PFSK-1 (cell line): ENCODE measurements at regions not wholly inside any gene's neighbourhood (a gene's known extent, or its start where the extent isn't known, plus 50 kb on each side); places are given as distances from the start of the nearest gene placed in this dataset.

Experiments
- FOXP2 ChIP-seq: optimal IDR thresholded peaks from 2 replicates; pipeline ENCODE3; 2011; ENCODE audit warnings: borderline replicate concordance, control low read depth, inconsistent platforms; ENCODE audit not compliant: insufficient read depth; ENCODE audit errors: extremely low read length, extremely low read depth
- POLR2AphosphoS5 ChIP-seq: IDR thresholded peaks from 2 replicates; pipeline ENCODE4 v1.6.1; 2012; ENCODE audit warnings: low read depth, mild to moderate bottlenecking, control low read depth, low read length, moderate library complexity
- SIN3A ChIP-seq: IDR thresholded peaks from 2 replicates; pipeline ENCODE4 v1.6.1; 2012; ENCODE audit warnings: mild to moderate bottlenecking, low read length, moderate library complexity, borderline replicate concordance; ENCODE audit not compliant: insufficient read depth
- TAF1 ChIP-seq: IDR thresholded peaks from 2 replicates; pipeline ENCODE4 v1.6.1; 2012; ENCODE audit warnings: low read length, control low read depth, borderline replicate concordance; ENCODE audit not compliant: insufficient read depth
- TF ChIP-seq, protein P1 (sequence below), 2 experiments: IDR thresholded peaks; 2 replicates each; pipeline versions ENCODE4 v1.6.1 to v1.8.0; 2011 to 2012; ENCODE audit warnings: low read depth in 2 of 2, low read length in 2 of 2, control low read depth in 1 of 2, inconsistent platforms in 1 of 2, mild to moderate bottlenecking in 1 of 2, moderate library complexity in 1 of 2; ENCODE audit not compliant: insufficient read depth in 1 of 2

DNA sequence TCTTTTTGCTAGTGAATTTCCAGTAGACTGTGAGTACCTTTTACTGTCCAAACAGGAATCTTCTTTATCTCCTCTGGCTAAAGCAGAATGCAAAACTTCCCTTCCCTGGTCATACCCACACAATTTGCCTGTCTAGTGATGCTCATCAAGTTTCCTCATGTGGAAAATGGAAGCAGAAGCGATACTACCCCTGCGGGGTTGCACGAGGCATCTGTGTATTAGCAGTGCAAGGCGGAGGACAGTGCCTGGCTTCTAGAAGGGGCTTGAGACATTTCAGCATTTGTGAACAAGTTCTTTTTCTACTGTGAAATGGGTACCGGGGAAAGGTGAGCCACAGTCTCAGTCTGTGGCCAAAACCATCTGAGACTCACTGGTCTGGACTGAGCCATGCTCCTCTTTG, 340.9 kb downstream of the AACS start:
- TF ChIP-seq SIN3A = no peak
- TF ChIP-seq TAF1 = no peak
- TF ChIP-seq POLR2AphosphoS5 = no peak
- TF ChIP-seq, protein P1, sequence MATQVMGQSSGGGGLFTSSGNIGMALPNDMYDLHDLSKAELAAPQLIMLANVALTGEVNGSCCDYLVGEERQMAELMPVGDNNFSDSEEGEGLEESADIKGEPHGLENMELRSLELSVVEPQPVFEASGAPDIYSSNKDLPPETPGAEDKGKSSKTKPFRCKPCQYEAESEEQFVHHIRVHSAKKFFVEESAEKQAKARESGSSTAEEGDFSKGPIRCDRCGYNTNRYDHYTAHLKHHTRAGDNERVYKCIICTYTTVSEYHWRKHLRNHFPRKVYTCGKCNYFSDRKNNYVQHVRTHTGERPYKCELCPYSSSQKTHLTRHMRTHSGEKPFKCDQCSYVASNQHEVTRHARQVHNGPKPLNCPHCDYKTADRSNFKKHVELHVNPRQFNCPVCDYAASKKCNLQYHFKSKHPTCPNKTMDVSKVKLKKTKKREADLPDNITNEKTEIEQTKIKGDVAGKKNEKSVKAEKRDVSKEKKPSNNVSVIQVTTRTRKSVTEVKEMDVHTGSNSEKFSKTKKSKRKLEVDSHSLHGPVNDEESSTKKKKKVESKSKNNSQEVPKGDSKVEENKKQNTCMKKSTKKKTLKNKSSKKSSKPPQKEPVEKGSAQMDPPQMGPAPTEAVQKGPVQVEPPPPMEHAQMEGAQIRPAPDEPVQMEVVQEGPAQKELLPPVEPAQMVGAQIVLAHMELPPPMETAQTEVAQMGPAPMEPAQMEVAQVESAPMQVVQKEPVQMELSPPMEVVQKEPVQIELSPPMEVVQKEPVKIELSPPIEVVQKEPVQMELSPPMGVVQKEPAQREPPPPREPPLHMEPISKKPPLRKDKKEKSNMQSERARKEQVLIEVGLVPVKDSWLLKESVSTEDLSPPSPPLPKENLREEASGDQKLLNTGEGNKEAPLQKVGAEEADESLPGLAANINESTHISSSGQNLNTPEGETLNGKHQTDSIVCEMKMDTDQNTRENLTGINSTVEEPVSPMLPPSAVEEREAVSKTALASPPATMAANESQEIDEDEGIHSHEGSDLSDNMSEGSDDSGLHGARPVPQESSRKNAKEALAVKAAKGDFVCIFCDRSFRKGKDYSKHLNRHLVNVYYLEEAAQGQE (IDR thresholded peaks at IDR 0.05; ENCODE audit: insufficient read depth in 1 of 2, low read depth in 2 of 2, low read length in 2 of 2) = no peak
- TF ChIP-seq FOXP2 = no peak

DNA sequence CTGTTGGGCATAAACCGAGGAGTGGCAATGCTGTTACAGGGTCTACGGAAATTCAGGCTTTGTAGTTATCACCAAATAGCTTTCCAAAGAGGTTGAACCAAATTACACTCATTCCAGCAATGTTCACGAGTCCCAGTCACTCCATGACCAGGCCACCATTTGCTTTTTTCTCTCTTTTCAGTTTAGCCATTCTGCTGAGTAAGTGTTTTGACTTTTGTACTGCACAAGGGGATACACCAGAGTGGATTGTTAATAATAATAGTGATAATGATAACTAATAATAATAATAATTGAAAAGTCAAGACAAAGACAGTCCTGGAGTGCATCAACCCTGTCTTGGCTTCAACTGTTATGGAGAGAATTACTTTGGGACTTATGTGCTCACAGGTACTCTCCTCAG, 343.5 kb downstream of the AACS start:
- TF ChIP-seq SIN3A = no peak
- no peak for TF ChIP-seq FOXP2
- TF ChIP-seq, protein P1 (IDR thresholded peaks at IDR 0.05; ENCODE audit: insufficient read depth in 1 of 2, low read depth in 2 of 2, low read length in 2 of 2) = no peak
- TF ChIP-seq POLR2AphosphoS5 = no peak
- no peak for TF ChIP-seq TAF1

DNA sequence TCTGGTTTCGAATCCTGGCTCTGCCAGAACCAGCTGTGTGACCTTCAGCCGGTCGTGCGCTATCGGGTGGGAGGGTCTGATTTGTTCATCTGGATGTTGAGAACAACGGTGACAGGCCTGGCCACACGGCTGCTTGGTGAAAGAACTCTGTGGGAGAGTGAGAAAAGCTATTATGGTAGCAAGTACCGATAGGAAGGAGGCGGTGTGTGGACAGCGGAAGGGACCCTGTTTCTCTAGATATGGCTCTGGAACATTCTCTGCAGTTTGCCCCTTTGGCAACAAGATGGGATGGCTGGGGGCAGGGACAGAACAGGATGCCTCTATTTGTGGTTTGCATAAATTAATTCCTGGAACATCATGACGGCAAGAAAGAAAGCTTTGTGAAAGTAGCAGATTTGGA, 347.3 kb downstream of the AACS start:
- no peak for TF ChIP-seq TAF1
- no peak for TF ChIP-seq FOXP2
- no peak for TF ChIP-seq SIN3A
- TF ChIP-seq POLR2AphosphoS5 = no peak
- TF ChIP-seq, protein P1 (IDR thresholded peaks at IDR 0.05; ENCODE audit: insufficient read depth in 1 of 2, low read depth in 2 of 2, low read length in 2 of 2) = no peak

DNA sequence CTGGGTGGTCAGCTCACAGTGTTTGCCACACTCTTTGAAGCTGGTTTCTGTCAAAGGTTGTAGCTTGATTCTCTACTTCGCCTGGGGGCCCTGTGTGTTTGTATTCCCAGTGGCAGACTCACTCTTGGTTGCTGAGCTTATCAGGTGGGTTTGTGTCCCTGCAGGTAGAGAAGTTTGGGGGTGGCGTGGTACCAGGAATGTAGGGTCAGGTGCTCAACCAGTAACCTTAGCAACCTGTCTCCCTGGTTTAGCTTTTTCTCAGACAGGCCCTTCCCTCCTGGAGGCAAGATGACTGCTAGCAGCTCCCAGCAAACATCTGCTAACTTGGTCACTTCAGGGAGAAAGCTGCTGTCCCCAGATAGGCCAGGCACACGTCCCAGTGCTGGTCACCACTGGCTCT, 352.2 kb downstream of the AACS start:
- TF ChIP-seq SIN3A = no peak
- no peak for TF ChIP-seq FOXP2
- no peak for TF ChIP-seq POLR2AphosphoS5

DNA sequence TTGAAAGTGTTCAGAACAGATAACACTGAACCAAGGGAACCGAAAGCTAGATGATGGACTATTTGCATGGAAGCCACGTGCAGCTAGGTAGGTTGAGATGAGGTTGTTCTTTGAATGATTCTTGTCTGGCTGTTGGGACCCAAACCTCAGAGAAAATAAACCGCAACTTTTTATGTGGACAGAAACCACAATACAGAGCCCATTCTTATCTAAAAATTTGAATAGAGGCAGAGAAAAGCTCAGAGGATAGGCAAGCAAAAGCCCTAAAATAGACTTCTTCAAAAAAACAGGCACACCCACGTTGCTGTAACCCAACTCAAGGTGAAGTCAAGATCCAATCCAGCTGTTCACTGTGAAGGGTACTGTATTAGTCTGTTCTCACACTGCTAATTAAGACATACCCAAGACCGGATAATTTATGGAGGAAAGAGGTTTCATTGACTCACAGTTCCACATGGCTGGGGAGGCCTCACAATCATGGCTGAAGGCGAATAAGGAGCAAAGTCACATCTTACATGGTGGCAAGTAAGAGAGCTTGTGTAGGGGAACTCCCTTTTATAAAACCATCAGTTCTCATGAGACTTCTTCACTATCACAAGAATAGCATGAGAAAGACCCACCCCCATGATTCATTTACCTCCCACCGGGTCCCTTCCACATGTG, 353.8 kb downstream of the AACS start:
- TF ChIP-seq SIN3A (no peak), POLR2AphosphoS5 (no peak), FOXP2 (no peak), TAF1 (no peak)
- TF ChIP-seq, protein P1 (IDR thresholded peaks at IDR 0.05; ENCODE audit: insufficient read depth in 1 of 2, low read depth in 2 of 2, low read length in 2 of 2) = no peak
